ENCODE measurements at regions not wholly inside any gene's neighbourhood (a gene's known extent, or its start where the extent isn't known, plus 50 kb on each side); places are given as distances from the start of the nearest gene placed in this dataset.

DNA sequence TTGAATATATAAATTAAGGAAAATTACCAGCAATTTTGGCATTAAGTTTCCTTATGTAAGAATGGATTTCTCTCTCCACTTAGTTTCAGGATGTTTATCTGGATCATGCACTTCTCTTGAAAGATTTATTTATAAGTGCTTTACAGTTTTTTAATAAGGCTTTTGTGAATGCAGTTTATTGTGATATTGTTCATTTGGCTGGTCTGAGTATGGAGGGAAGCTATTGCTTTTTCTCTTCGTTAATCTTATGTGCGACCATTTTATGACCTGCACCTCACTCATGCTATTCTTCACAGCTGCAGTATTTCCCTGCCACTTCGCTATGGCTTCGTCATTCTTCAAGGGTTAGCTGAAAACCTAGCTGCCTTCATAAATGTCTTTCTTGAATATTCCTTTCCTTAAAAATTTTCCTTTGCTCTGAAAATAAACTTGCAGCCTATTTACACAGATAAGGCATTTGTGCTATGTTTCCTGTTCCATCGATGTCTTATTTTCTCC, 233.4 kb downstream of the SOCS6 start:
- no peak for TF ChIP-seq CBFB (CRISPR knock-in tag; IDR thresholded peaks at IDR 0.05; ENCODE audit: low read depth)
- TF ChIP-seq, protein P1, sequence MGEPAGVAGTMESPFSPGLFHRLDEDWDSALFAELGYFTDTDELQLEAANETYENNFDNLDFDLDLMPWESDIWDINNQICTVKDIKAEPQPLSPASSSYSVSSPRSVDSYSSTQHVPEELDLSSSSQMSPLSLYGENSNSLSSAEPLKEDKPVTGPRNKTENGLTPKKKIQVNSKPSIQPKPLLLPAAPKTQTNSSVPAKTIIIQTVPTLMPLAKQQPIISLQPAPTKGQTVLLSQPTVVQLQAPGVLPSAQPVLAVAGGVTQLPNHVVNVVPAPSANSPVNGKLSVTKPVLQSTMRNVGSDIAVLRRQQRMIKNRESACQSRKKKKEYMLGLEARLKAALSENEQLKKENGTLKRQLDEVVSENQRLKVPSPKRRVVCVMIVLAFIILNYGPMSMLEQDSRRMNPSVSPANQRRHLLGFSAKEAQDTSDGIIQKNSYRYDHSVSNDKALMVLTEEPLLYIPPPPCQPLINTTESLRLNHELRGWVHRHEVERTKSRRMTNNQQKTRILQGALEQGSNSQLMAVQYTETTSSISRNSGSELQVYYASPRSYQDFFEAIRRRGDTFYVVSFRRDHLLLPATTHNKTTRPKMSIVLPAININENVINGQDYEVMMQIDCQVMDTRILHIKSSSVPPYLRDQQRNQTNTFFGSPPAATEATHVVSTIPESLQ (CRISPR knock-in tag; IDR thresholded peaks at IDR 0.05) = no peak
- no peak for TF ChIP-seq MYBL2 (CRISPR knock-in tag; IDR thresholded peaks at IDR 0.05)
- TF ChIP-seq, protein P2, sequence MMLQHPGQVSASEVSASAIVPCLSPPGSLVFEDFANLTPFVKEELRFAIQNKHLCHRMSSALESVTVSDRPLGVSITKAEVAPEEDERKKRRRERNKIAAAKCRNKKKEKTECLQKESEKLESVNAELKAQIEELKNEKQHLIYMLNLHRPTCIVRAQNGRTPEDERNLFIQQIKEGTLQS (CRISPR knock-in tag; conservative IDR thresholded peaks at IDR 0.05) = no peak
- TF ChIP-seq, protein P3, sequence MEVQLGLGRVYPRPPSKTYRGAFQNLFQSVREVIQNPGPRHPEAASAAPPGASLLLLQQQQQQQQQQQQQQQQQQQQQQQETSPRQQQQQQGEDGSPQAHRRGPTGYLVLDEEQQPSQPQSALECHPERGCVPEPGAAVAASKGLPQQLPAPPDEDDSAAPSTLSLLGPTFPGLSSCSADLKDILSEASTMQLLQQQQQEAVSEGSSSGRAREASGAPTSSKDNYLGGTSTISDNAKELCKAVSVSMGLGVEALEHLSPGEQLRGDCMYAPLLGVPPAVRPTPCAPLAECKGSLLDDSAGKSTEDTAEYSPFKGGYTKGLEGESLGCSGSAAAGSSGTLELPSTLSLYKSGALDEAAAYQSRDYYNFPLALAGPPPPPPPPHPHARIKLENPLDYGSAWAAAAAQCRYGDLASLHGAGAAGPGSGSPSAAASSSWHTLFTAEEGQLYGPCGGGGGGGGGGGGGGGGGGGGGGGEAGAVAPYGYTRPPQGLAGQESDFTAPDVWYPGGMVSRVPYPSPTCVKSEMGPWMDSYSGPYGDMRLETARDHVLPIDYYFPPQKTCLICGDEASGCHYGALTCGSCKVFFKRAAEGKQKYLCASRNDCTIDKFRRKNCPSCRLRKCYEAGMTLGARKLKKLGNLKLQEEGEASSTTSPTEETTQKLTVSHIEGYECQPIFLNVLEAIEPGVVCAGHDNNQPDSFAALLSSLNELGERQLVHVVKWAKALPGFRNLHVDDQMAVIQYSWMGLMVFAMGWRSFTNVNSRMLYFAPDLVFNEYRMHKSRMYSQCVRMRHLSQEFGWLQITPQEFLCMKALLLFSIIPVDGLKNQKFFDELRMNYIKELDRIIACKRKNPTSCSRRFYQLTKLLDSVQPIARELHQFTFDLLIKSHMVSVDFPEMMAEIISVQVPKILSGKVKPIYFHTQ (CRISPR knock-in tag; IDR thresholded peaks at IDR 0.05) = no peak
- no peak for TF ChIP-seq NR2C2 (CRISPR knock-in tag; IDR thresholded peaks at IDR 0.05)
- TF ChIP-seq ZNF138 (CRISPR knock-in tag; conservative IDR thresholded peaks at IDR 0.05) = no peak
- TF ChIP-seq, protein P4, sequence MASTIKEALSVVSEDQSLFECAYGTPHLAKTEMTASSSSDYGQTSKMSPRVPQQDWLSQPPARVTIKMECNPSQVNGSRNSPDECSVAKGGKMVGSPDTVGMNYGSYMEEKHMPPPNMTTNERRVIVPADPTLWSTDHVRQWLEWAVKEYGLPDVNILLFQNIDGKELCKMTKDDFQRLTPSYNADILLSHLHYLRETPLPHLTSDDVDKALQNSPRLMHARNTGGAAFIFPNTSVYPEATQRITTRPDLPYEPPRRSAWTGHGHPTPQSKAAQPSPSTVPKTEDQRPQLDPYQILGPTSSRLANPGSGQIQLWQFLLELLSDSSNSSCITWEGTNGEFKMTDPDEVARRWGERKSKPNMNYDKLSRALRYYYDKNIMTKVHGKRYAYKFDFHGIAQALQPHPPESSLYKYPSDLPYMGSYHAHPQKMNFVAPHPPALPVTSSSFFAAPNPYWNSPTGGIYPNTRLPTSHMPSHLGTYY (CRISPR knock-in tag; IDR thresholded peaks at IDR 0.05) = no peak
- TF ChIP-seq GTF2I (CRISPR knock-in tag; conservative IDR thresholded peaks at IDR 0.05) = no peak
- no peak for TF ChIP-seq SMAD3 (CRISPR knock-in tag; IDR thresholded peaks at IDR 0.05; ENCODE audit: borderline replicate concordance)
- TF ChIP-seq TEAD4 (CRISPR knock-in tag; IDR thresholded peaks at IDR 0.05) = no peak
- no peak for TF ChIP-seq FOXP1 (CRISPR knock-in tag; IDR thresholded peaks at IDR 0.05; ENCODE audit: borderline replicate concordance)
- TF ChIP-seq, protein P5, sequence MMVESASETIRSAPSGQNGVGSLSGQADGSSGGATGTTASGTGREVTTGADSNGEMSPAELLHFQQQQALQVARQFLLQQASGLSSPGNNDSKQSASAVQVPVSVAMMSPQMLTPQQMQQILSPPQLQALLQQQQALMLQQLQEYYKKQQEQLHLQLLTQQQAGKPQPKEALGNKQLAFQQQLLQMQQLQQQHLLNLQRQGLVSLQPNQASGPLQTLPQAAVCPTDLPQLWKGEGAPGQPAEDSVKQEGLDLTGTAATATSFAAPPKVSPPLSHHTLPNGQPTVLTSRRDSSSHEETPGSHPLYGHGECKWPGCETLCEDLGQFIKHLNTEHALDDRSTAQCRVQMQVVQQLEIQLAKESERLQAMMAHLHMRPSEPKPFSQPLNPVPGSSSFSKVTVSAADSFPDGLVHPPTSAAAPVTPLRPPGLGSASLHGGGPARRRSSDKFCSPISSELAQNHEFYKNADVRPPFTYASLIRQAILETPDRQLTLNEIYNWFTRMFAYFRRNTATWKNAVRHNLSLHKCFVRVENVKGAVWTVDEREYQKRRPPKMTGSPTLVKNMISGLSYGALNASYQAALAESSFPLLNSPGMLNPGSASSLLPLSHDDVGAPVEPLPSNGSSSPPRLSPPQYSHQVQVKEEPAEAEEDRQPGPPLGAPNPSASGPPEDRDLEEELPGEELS (CRISPR knock-in tag; IDR thresholded peaks at IDR 0.05) = no peak
- TF ChIP-seq, protein P6, sequence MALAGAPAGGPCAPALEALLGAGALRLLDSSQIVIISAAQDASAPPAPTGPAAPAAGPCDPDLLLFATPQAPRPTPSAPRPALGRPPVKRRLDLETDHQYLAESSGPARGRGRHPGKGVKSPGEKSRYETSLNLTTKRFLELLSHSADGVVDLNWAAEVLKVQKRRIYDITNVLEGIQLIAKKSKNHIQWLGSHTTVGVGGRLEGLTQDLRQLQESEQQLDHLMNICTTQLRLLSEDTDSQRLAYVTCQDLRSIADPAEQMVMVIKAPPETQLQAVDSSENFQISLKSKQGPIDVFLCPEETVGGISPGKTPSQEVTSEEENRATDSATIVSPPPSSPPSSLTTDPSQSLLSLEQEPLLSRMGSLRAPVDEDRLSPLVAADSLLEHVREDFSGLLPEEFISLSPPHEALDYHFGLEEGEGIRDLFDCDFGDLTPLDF (CRISPR knock-in tag; IDR thresholded peaks at IDR 0.05) = no peak
- TF ChIP-seq, protein P7, sequence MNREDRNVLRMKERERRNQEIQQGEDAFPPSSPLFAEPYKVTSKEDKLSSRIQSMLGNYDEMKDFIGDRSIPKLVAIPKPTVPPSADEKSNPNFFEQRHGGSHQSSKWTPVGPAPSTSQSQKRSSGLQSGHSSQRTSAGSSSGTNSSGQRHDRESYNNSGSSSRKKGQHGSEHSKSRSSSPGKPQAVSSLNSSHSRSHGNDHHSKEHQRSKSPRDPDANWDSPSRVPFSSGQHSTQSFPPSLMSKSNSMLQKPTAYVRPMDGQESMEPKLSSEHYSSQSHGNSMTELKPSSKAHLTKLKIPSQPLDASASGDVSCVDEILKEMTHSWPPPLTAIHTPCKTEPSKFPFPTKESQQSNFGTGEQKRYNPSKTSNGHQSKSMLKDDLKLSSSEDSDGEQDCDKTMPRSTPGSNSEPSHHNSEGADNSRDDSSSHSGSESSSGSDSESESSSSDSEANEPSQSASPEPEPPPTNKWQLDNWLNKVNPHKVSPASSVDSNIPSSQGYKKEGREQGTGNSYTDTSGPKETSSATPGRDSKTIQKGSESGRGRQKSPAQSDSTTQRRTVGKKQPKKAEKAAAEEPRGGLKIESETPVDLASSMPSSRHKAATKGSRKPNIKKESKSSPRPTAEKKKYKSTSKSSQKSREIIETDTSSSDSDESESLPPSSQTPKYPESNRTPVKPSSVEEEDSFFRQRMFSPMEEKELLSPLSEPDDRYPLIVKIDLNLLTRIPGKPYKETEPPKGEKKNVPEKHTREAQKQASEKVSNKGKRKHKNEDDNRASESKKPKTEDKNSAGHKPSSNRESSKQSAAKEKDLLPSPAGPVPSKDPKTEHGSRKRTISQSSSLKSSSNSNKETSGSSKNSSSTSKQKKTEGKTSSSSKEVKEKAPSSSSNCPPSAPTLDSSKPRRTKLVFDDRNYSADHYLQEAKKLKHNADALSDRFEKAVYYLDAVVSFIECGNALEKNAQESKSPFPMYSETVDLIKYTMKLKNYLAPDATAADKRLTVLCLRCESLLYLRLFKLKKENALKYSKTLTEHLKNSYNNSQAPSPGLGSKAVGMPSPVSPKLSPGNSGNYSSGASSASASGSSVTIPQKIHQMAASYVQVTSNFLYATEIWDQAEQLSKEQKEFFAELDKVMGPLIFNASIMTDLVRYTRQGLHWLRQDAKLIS (CRISPR knock-in tag; IDR thresholded peaks at IDR 0.05; ENCODE audit: borderline replicate concordance) = no peak
- no peak for TF ChIP-seq ZNF416 (CRISPR knock-in tag; IDR thresholded peaks at IDR 0.05)
- H3K9me3 Mint-ChIP-seq = peaks cover 82% of the 10 kb centered on the region
- no peaks in the 10 kb centered on the region for H3K4me1 Mint-ChIP-seq
- ATAC-seq = no peak
- ChIA-PET POLR2A (no interaction called here), CTCF (no interaction called here)
- DNase-seq (ENCODE audit: low spot score) = no peak
- H3K36me3 Mint-ChIP-seq = peaks cover 65% of the 10 kb centered on the region
- no peak overlapping the region for H3K27ac Mint-ChIP-seq
- peaks cover 4% of the 10 kb centered on the region for H3K27me3 Mint-ChIP-seq (ENCODE audit: low read depth)
- no peak overlapping the region for H3K4me3 Mint-ChIP-seq
